Left lung (tissue), 4 donors: ENCODE measurements at regions not wholly inside any gene's neighbourhood (a gene's known extent, or its start where the extent isn't known, plus 50 kb on each side); places are given as distances from the start of the nearest gene placed in this dataset.

Experiments
- ATAC-seq: fragments of 200-7000 bp; cut with Tn5 transposase; one replicate; pipeline ENCODE4 v1.9.1; 2020; ENCODE audit warnings: moderate library complexity
- DNase-seq, 4 donors: peaks; one replicate each; pipeline ENCODE4 v3.0.0-alpha.2; 2013 to 2020
- H3K27ac ChIP-seq, 2 donors: fragments of 200-600 bp; sonication (generic) in 1 of 2; one replicate each; pipeline versions ENCODE4 v1.5.0 to v1.8.0; 2020 to 2021
- H3K27me3 ChIP-seq, 2 donors: fragments of 200-600 bp; sonication (generic) in 1 of 2; one replicate each; pipeline versions ENCODE4 v1.5.0 to v1.8.0; 2020 to 2021
- H3K36me3 ChIP-seq, 2 donors: fragments of 200-600 bp; sonication (generic) in 1 of 2; one replicate each; pipeline versions ENCODE4 v1.5.0 to v1.8.0; 2020 to 2021
- H3K4me1 ChIP-seq, 2 donors: fragments of 200-600 bp; one replicate each; pipeline ENCODE4 v1.8.0; 2021
- H3K4me3 ChIP-seq, 2 donors: fragments of 200-600 bp; sonication (generic) in 1 of 2; one replicate each; pipeline versions ENCODE4 v1.5.0 to v1.8.0; 2020 to 2021; ENCODE audit warnings: mild to moderate bottlenecking in 1 of 2
- H3K9me3 ChIP-seq, 2 donors: fragments of 200-600 bp; sonication (generic) in 1 of 2; one replicate each; pipeline versions ENCODE4 v1.5.0 to v1.8.0; 2020 to 2021
- intact Hi-C, 2 donors: fragments of 100-400 bp; cut with DNase I; formaldehyde crosslinking; loops; one replicate each; pipeline versions ENCODE4 v1.11.2 to v1.14.2; 2022
- TF ChIP-seq, protein P1 (sequence below), 2 donors: fragments of 200-600 bp; sonication (generic) in 1 of 2; IDR thresholded peaks; one replicate each; pipeline versions ENCODE4 v1.5.0 to v1.8.0; 2021; ENCODE audit warnings: antibody characterized with exemption in 2 of 2
- donor health status: DM: no; HTN: yes; CAD: no.
- donor health status: DM: no; HTN: no; CAD: no.

DNA sequence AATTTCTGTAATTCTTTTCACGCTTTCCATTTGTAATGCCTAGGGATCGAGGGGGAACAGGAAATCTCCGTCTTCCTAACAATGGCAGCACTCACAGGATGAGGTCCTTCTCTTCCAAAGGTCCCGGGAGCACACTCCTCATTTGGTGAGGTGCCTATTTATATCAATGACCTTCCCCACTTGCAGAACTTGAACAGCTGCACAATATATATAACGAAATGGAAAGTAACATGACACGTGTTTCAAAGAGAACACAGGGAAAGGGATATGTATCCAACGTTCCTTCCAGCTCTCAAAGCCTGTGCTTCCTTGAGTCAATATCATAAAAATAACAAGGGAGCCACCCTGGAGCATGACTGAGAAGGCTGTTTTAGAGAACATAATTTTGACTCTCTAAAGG, 78.6 kb upstream of the RBM24 start:
- no peaks in the 10 kb centered on the region for H3K4me1 ChIP-seq
- no peak overlapping the region for H3K27ac ChIP-seq
- DNase-seq (peak in 1 of 4 donors; percentile 25), ATAC-seq (no peak)
- TF ChIP-seq, protein P1, sequence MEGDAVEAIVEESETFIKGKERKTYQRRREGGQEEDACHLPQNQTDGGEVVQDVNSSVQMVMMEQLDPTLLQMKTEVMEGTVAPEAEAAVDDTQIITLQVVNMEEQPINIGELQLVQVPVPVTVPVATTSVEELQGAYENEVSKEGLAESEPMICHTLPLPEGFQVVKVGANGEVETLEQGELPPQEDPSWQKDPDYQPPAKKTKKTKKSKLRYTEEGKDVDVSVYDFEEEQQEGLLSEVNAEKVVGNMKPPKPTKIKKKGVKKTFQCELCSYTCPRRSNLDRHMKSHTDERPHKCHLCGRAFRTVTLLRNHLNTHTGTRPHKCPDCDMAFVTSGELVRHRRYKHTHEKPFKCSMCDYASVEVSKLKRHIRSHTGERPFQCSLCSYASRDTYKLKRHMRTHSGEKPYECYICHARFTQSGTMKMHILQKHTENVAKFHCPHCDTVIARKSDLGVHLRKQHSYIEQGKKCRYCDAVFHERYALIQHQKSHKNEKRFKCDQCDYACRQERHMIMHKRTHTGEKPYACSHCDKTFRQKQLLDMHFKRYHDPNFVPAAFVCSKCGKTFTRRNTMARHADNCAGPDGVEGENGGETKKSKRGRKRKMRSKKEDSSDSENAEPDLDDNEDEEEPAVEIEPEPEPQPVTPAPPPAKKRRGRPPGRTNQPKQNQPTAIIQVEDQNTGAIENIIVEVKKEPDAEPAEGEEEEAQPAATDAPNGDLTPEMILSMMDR (IDR thresholded peaks at IDR 0.05): no peak
- no peaks in the 10 kb centered on the region for H3K36me3 ChIP-seq
- peaks cover 0 to 7% of the 10 kb centered on the region in 2 donors for H3K27me3 ChIP-seq
- peaks cover 0 to 6% of the 10 kb centered on the region in 2 donors for H3K9me3 ChIP-seq
- intact Hi-C loops: no loop called here
- H3K4me3 ChIP-seq: no peak overlapping the region

DNA sequence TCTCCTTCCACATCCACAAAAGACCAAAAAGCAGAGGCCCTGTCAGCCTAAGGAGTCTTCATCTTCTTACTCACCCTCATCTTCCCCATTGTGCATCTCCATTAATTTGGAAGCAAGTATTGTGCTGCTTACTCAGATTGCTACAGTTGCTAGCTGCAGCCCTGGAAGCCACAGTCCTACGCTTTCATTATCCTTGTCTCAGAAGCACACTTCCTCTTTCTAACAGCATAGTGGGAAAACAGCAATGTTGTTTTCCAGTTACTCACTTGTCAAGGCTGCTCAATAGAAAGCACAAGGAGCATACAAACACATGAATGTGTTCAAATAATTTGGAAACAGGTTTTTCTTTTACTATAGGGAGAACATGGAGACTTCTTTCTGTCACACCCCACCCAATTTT, 76.6 kb upstream of the RBM24 start:
- Histone ChIP-seq H3K4me1 (no peaks in the 10 kb centered on the region), H3K4me3 (no peak overlapping the region), H3K9me3 (peaks cover 0 to 6% of the 10 kb centered on the region in 2 donors), H3K27me3 (peaks cover 0 to 7% of the 10 kb centered on the region in 2 donors), H3K27ac (no peak overlapping the region), H3K36me3 (no peaks in the 10 kb centered on the region)
- DNase-seq (no peak), ATAC-seq (no peak)
- intact Hi-C loops: no loop called here
- TF ChIP-seq, protein P1 (IDR thresholded peaks at IDR 0.05): no peak

DNA sequence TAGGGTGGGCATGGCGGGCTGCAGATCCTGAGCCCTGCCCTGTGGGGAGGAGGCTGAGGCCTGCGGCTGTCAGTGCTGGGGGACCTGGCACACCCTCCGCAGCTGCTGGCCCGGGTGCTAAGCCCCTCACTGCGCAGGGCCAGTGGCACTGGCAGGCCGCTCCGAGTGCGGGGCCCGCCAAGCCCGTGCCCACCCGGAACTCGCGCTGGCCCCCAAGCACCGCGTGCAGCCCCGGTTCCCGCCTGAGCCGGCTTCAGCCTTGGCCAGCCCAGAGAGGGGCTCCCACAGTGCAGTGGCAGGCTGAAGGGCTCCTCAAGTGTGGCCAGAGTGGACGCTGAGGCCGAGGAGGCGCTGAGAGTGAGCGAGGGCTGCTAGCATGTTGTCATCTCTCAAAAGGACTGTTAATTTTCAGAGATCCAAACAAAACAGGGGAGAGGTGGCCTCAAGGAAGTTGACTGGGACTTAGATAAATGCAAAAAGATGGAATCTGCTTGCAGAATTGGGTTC, 74.5 kb upstream of the RBM24 start:
- Histone ChIP-seq H3K36me3 (no peaks in the 10 kb centered on the region), H3K27ac (no peak overlapping the region), H3K4me1 (no peaks in the 10 kb centered on the region), H3K27me3 (no peaks in the 10 kb centered on the region), H3K4me3 (no peak overlapping the region), H3K9me3 (no peaks in the 10 kb centered on the region)
- TF ChIP-seq, protein P1 (IDR thresholded peaks at IDR 0.05): no peak
- intact Hi-C loops: no loop called here
- DNase-seq: no peak
- no peak for ATAC-seq

DNA sequence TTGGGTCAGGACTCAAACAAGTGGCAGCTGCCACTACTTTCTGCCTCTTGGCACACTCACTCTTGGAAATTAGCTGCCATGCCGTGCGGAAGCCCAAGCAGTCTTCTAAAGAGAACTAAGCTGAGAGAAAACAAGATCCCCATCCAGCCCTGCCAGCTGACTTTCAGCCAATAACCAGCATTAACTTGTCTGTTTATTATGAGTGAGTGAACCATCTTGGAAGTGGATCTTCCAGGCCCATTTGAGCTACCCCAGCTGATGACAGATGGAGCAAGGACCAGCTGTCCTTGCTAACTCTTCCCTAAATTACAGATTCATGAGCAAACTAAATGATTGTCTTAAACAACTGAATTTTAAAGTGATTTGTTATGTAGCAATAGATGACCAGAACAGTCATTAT, 73.9 kb upstream of the RBM24 start:
- Histone ChIP-seq H3K27ac (no peak overlapping the region), H3K27me3 (no peaks in the 10 kb centered on the region), H3K36me3 (no peaks in the 10 kb centered on the region), H3K4me3 (no peak overlapping the region), H3K4me1 (no peaks in the 10 kb centered on the region), H3K9me3 (no peaks in the 10 kb centered on the region)
- intact Hi-C loops: no loop called here
- ATAC-seq: no peak
- TF ChIP-seq, protein P1 (IDR thresholded peaks at IDR 0.05): no peak
- peak in 1 of 4 donors; percentile 75 for DNase-seq

DNA sequence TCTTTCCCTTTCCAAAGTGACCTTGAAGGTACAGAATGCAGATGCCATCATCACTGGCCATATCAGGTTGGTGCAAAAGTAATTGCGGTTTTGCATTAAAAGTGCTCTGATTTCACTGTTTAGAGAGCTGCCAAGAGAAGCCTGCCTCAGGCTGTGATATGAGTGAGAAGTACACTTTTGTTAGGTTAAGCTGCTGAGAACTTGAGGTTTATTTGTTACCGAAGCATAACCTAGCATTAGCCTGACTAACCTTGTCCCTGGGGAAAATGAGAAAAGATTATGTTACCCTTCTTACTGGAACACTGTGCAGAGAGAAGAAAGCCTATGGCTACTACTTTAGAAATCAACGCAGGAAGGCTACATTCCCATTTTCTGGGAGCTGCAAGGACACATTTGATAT, 70.5 kb upstream of the RBM24 start:
- H3K9me3 ChIP-seq: no peaks in the 10 kb centered on the region
- intact Hi-C loops: no loop called here
- H3K4me3 ChIP-seq: no peak overlapping the region
- TF ChIP-seq, protein P1 (IDR thresholded peaks at IDR 0.05): no peak
- H3K27me3 ChIP-seq: no peaks in the 10 kb centered on the region
- DNase-seq (no peak), ATAC-seq (no peak)
- H3K27ac ChIP-seq: no peak overlapping the region
- H3K4me1 ChIP-seq: no peaks in the 10 kb centered on the region
- no peaks in the 10 kb centered on the region for H3K36me3 ChIP-seq
